HCT116 (cell line): ENCODE measurements at regions not wholly inside any gene's neighbourhood (a gene's known extent, or its start where the extent isn't known, plus 50 kb on each side); places are given as distances from the start of the nearest gene placed in this dataset.

Source experiments
- ATAC-seq: fragments of 200-7000 bp; cut with Tn5 transposase; 2 replicates; pipeline ENCODE4 v1.9.1; 2020; ENCODE audit warnings: mild to moderate bottlenecking, moderate library complexity
- BruUV-seq: library from RNA; stranded (reverse); fragments of 400-500 nt; replicated peaks from 2 replicates; lab custom pipeline; 2021; lab: Mats Ljungman, UMichigan
- CTCF ChIA-PET: fragments of 300-600 bp; sonication (Branson Sonifier 250); formaldehyde crosslinking; loops from one replicate; lab custom pipeline; 2021; ENCODE audit warnings: antibody characterized with exemption; lab: Charles Lee
- POLR2A ChIA-PET: fragments of 300-600, 350-600 bp; sonication (Branson Sonifier 250); formaldehyde crosslinking; loops from one replicate; lab custom pipeline; 2021; ENCODE audit warnings: antibody characterized with exemption; lab: Charles Lee
- RAD21 ChIA-PET, 2 experiments: fragments of 300-600 bp; sonication (Branson Sonifier 250); formaldehyde crosslinking; loops; one replicate each; lab custom pipeline; 2023; ENCODE audit warnings: low total read pairs in 2 of 2; ENCODE audit not compliant: uncharacterized antibody in 2 of 2, unreplicated experiment in 2 of 2, low non-redundant PET in 1 of 2; lab: Charles Lee
- DNase-seq: peaks from one replicate; pipeline ENCODE4 v3.0.0-alpha.2; 2010; ENCODE audit warnings: low read depth, low spot score
- H2AFZ ChIP-seq: fragments of 200-600 bp; shearing (Covaris generic), sonication (generic); 2 replicates; pipeline ENCODE4 v1.6.1; 2017; ENCODE audit warnings: low read depth, mixed run types, mixed read lengths, antibody characterized with exemption, low read length; ENCODE audit not compliant: poor library complexity, severe bottlenecking
- H3K27ac ChIP-seq: 2 replicates; pipeline ENCODE4 v1.5.1; 2012; ENCODE audit warnings: low read depth, low read length
- H3K27me3 ChIP-seq: fragments of 200-600 bp; sonication (generic); 2 replicates; pipeline ENCODE4 v1.6.1; 2016; ENCODE audit warnings: mixed run types, low read length, mixed read lengths; ENCODE audit not compliant: insufficient read depth
- H3K36me3 ChIP-seq, 2 experiments: fragments of 200-500 bp in 1 of 2; fragments of 200-600 bp in 1 of 2; sonication (Bioruptor generic) in 1 of 2; sonication (generic) in 1 of 2; 2 replicates each; pipeline versions ENCODE4 v1.5.1 to v1.6.1; 2014 to 2016; ENCODE audit warnings: low read length in 2 of 2, inconsistent platforms in 1 of 2, mixed read lengths in 1 of 2, mixed run types in 1 of 2; ENCODE audit not compliant: insufficient read depth in 2 of 2, control insufficient read depth in 1 of 2
- H3K4me1 ChIP-seq, 2 experiments: fragments of 200-600 bp in 1 of 2; sonication (generic) in 1 of 2; 2 replicates each; pipeline versions ENCODE4 v1.5.1 to v1.6.1; 2012 to 2017; ENCODE audit warnings: low read length in 2 of 2, inconsistent platforms in 1 of 2, mild to moderate bottlenecking in 1 of 2, mixed read lengths in 1 of 2, mixed run types in 1 of 2, moderate library complexity in 1 of 2; ENCODE audit not compliant: insufficient read depth in 2 of 2, control insufficient read depth in 1 of 2
- H3K4me2 ChIP-seq: fragments of 200-600 bp; sonication (generic); 2 replicates; pipeline ENCODE4 v1.6.1; 2017; ENCODE audit warnings: mixed run types, low read length, mixed read lengths
- H3K4me3 ChIP-seq, 2 experiments: fragments of 200-600 bp in 1 of 2; sonication (generic) in 1 of 2; replicated peaks in 1 of 2; 2 replicates each; pipeline ENCODE4 v1.5.1; 2011 to 2016; ENCODE audit warnings: low read length in 2 of 2, control low read depth in 1 of 2, low read depth in 1 of 2, mild to moderate bottlenecking in 1 of 2, mixed read lengths in 1 of 2, mixed run types in 1 of 2
- H3K79me2 ChIP-seq: fragments of 200-600 bp; sonication (generic); 2 replicates; pipeline ENCODE4 v1.6.1; 2017; ENCODE audit warnings: mild to moderate bottlenecking, mixed run types, low read length, moderate library complexity, mixed read lengths; ENCODE audit not compliant: insufficient read depth
- H3K9ac ChIP-seq: fragments of 200-600 bp; sonication (generic); 2 replicates; pipeline ENCODE4 v1.6.1; 2016; ENCODE audit warnings: low read length, mixed read lengths
- H3K9me2 ChIP-seq: fragments of 200-600 bp; sonication (generic), shearing (Covaris generic); 2 replicates; pipeline ENCODE4 v1.6.1; 2017; ENCODE audit warnings: mixed run types, mild to moderate bottlenecking, moderate library complexity; ENCODE audit not compliant: insufficient read depth
- H3K9me3 ChIP-seq, 2 experiments: fragments of 200-500 bp in 1 of 2; fragments of 200-600 bp in 1 of 2; sonication (Bioruptor generic) in 1 of 2; sonication (generic) in 1 of 2; 2 replicates each; pipeline ENCODE4 v1.6.1; 2014 to 2017; ENCODE audit warnings: low read length in 2 of 2, mixed read lengths in 2 of 2, inconsistent platforms in 1 of 2, low read depth in 1 of 2, mild to moderate bottlenecking in 1 of 2, mixed run types in 1 of 2, moderate library complexity in 1 of 2; ENCODE audit not compliant: control insufficient read depth in 1 of 2, insufficient read depth in 1 of 2
- H4K20me1 ChIP-seq: fragments of 200-600 bp; sonication (generic), shearing (Covaris generic); 2 replicates; pipeline ENCODE4 v1.6.1; 2017; ENCODE audit warnings: mixed run types, mild to moderate bottlenecking, moderate library complexity; ENCODE audit not compliant: insufficient read depth
- CBX3 ChIP-seq: IDR thresholded peaks from 2 replicates; pipeline ENCODE4 v1.6.1; 2012; ENCODE audit warnings: low read depth
- CEBPB ChIP-seq: IDR thresholded peaks from 2 replicates; pipeline ENCODE4 v1.6.1; 2012; ENCODE audit warnings: low read depth
- EGR1 ChIP-seq: IDR thresholded peaks from 2 replicates; pipeline ENCODE4 v1.6.1; 2012; ENCODE audit warnings: low read depth
- EZH2 ChIP-seq: fragments of 200-600 bp; sonication (generic); IDR thresholded peaks from 2 replicates; pipeline ENCODE4 v1.6.1; 2017; ENCODE audit warnings: antibody characterized with exemption, mixed run types
- FOSL1 ChIP-seq: IDR thresholded peaks from 2 replicates; pipeline ENCODE4 v1.6.1; 2012; ENCODE audit warnings: low read depth
- JUND ChIP-seq: IDR thresholded peaks from 2 replicates; pipeline ENCODE4 v1.6.1; 2012
- POLR2AphosphoS5 ChIP-seq: IDR thresholded peaks from 2 replicates; pipeline ENCODE4 v1.6.1; 2011; ENCODE audit warnings: mild to moderate bottlenecking, low read depth, low read length, moderate library complexity
- RAD21 ChIP-seq: IDR thresholded peaks from 2 replicates; pipeline ENCODE4 v1.6.1; 2012; ENCODE audit warnings: low read depth, mild to moderate bottlenecking
- SIN3A ChIP-seq: IDR thresholded peaks from 2 replicates; pipeline ENCODE4 v1.6.1; 2012; ENCODE audit warnings: low read depth
- SP1 ChIP-seq: IDR thresholded peaks from 2 replicates; pipeline ENCODE4 v1.6.1; 2012; ENCODE audit warnings: low read depth
- TCF7L2 ChIP-seq: IDR thresholded peaks from 2 replicates; pipeline ENCODE4 v1.7.0; 2011; ENCODE audit warnings: borderline replicate concordance, inconsistent platforms; ENCODE audit not compliant: insufficient read depth, insufficient read length; ENCODE audit errors: extremely low read depth
- YY1 ChIP-seq: IDR thresholded peaks from 2 replicates; pipeline ENCODE4 v1.6.1; 2011; ENCODE audit warnings: low read length, low read depth, moderate library complexity, mild to moderate bottlenecking; ENCODE audit not compliant: insufficient replicate concordance; ENCODE audit errors: extremely low read depth
- ZNF274 ChIP-seq: fragments of 200-500 bp; sonication (Bioruptor generic); IDR thresholded peaks from 2 replicates; pipeline ENCODE4 v1.6.1; 2014; ENCODE audit warnings: mild to moderate bottlenecking, low read depth, low read length, inconsistent platforms
- intact Hi-C: fragments of 100-400 bp; cut with micrococcal nuclease; formaldehyde crosslinking; loops from 2 replicates; pipeline ENCODE4 v1.10.0; 2022
- TF ChIP-seq, protein P1 (sequence below): IDR thresholded peaks from 2 replicates; pipeline ENCODE4 v1.6.1; 2012
- TF ChIP-seq, protein P2 (sequence below): IDR thresholded peaks from 2 replicates; pipeline ENCODE4 v1.6.1; 2012; ENCODE audit warnings: low read depth

DNA sequence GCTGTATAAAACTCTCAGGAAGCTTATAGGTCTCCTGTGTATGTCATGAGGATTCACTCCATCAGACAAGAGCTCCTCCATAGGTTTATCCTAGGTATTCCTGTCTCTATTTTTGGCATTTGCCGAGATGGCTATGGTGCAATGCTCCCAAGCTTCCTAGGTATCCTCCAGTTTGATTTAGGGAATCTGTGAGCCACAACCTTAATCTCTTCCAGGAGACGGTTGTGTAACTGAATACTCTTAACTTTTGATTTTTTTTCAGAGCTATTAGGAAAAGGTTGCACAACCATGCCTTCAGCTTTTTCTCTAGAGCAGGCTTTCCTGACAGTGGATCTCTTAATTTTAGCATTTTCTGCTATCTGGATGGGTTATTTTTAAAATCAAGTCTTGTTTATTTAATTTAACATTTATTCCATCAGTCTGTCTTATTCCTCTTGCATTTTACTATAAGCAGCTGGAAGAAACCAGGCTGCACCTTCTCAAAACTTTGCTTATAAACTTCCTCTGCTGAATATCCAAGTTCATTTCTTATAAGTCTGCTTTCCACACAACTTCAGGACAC is 69.4 kb upstream of the BACE2 start (continued):
- TF ChIP-seq CBX3 (no peak), ZNF274 (no peak), EZH2 (no peak), JUND (no peak), EGR1 (no peak), YY1 (no peak), SIN3A (no peak), RAD21 (no peak)
- TF ChIP-seq, protein P1, sequence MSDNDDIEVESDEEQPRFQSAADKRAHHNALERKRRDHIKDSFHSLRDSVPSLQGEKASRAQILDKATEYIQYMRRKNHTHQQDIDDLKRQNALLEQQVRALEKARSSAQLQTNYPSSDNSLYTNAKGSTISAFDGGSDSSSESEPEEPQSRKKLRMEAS, result no peak

DNA sequence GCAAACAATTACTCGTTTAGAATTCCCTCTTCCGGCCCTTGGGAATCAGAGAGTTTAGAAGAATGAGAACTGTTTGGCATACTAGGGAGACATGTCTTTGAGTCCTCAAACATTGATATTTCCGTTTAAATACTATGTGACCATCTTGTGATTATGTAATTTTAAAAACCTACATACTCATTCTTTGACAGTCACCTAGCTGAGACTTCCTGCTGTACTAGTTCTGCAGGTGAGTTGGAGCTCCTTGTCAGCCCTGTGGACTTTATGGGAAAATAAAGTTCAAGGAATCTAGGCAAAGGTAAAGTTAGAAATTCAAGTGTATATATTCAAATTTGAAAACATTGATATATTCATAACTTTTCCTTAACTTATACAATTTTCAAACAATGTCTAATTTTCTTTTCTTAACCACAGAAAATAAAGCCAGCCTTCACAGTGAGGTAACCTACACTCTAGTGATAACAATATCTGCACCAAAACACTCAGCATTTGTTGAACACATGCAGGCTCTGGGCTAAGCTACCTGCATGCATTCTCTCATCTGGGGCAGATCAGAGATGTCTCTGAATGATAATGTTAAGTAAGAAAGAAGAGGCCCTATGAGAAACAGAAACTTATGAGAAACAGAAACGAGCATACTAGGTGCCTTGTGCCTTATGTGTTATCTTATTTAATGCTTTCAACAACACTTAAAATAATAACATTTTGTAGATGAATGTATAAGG is 67.0 kb upstream of the BACE2 start:
- BruUV-seq, result no TSS peak
- Histone ChIP-seq H2AFZ (no peak overlapping the region), H4K20me1 (no peaks in the 10 kb centered on the region), H3K9me2 (no peaks in the 10 kb centered on the region), H3K4me2 (no peak overlapping the region), H3K4me1 (no peaks in the 10 kb centered on the region), H3K36me3 (no peaks in the 10 kb centered on the region), H3K27me3 (0 out of 2 replicates have a peak, but pooled peaks cover 6% of the 10 kb centered on the region), H3K27ac (no peak overlapping the region), H3K9me3 (no peaks in the 10 kb centered on the region), H3K4me3 (no peak overlapping the region), H3K79me2 (no peaks in the 10 kb centered on the region), H3K9ac (no peak overlapping the region)
- DNase-seq, result no peak
- no peak for ATAC-seq
- ChIA-PET CTCF (no interaction called here), POLR2A (no interaction called here), RAD21 (no interaction called here)
- intact Hi-C loops, result no loop called here
- TF ChIP-seq POLR2AphosphoS5, result no peak
- no peak for TF ChIP-seq FOSL1
- TF ChIP-seq JUND, result no peak
- TF ChIP-seq CEBPB, result no peak
- TF ChIP-seq, protein P2, sequence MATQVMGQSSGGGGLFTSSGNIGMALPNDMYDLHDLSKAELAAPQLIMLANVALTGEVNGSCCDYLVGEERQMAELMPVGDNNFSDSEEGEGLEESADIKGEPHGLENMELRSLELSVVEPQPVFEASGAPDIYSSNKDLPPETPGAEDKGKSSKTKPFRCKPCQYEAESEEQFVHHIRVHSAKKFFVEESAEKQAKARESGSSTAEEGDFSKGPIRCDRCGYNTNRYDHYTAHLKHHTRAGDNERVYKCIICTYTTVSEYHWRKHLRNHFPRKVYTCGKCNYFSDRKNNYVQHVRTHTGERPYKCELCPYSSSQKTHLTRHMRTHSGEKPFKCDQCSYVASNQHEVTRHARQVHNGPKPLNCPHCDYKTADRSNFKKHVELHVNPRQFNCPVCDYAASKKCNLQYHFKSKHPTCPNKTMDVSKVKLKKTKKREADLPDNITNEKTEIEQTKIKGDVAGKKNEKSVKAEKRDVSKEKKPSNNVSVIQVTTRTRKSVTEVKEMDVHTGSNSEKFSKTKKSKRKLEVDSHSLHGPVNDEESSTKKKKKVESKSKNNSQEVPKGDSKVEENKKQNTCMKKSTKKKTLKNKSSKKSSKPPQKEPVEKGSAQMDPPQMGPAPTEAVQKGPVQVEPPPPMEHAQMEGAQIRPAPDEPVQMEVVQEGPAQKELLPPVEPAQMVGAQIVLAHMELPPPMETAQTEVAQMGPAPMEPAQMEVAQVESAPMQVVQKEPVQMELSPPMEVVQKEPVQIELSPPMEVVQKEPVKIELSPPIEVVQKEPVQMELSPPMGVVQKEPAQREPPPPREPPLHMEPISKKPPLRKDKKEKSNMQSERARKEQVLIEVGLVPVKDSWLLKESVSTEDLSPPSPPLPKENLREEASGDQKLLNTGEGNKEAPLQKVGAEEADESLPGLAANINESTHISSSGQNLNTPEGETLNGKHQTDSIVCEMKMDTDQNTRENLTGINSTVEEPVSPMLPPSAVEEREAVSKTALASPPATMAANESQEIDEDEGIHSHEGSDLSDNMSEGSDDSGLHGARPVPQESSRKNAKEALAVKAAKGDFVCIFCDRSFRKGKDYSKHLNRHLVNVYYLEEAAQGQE, result no peak
- TF ChIP-seq TCF7L2, result no peak
- TF ChIP-seq RAD21, result no peak
- no peak for TF ChIP-seq SP1
